ENCODE measurements at regions not wholly inside any gene's neighbourhood (a gene's known extent, or its start where the extent isn't known, plus 50 kb on each side); places are given as distances from the start of the nearest gene placed in this dataset.
A peak's percentile ranks its signal among the peaks of the same experiment; 100 is the strongest.
"Not testable (repeated sequence)": the region's sequence is repeated elsewhere in the genome, so short reads cannot be mapped to it uniquely, and the experiment has no call there.

- no peak for DNase-seq (ENCODE audit: low read depth in 2 of 2)
Measured at GRCh38 chr5:32534041-32534440, 51.3 kb upstream of the SUB1 start.

- peak in 1 of 2 donors; percentile 21 for DNase-seq (ENCODE audit: low read depth in 2 of 2)
Measured at GRCh38 chr5:32531885-32532520, 53.4 kb upstream of the SUB1 start.

GRCh38 chr5:32527321-32527720 is 58.0 kb upstream of the SUB1 start:
- not testable (repeated sequence) for DNase-seq (ENCODE audit: low read depth in 2 of 2)

GRCh38 chr5:32526810-32527209 is 58.5 kb upstream of the SUB1 start:
- no peak for DNase-seq (ENCODE audit: low read depth in 2 of 2)

GRCh38 chr5:32523625-32524024 is 61.7 kb upstream of the SUB1 start:
- DNase-seq (ENCODE audit: low read depth in 2 of 2), result no peak

- DNase-seq (ENCODE audit: low read depth in 2 of 2), result no peak
Measured at GRCh38 chr5:32522429-32523143, 62.8 kb upstream of the SUB1 start.

GRCh38 chr5:32521481-32521880 is 63.9 kb upstream of the SUB1 start:
- no peak for DNase-seq (ENCODE audit: low read depth in 2 of 2)

GRCh38 chr5:32520972-32521371 is 64.4 kb upstream of the SUB1 start:
- no peak for DNase-seq (ENCODE audit: low read depth in 2 of 2)

GRCh38 chr5:32520356-32520755 is 65.0 kb upstream of the SUB1 start:
- DNase-seq (ENCODE audit: low read depth in 2 of 2), result no peak

- DNase-seq (ENCODE audit: low read depth in 2 of 2), result no peak
Measured at GRCh38 chr5:32519508-32519907, 65.8 kb upstream of the SUB1 start.

GRCh38 chr5:32514806-32515205 is 70.3 kb upstream of the ZFR start:
- DNase-seq (ENCODE audit: low read depth in 2 of 2), result no peak

- no peak for DNase-seq (ENCODE audit: low read depth in 2 of 2)
Measured at GRCh38 chr5:32512926-32513325, 68.4 kb upstream of the ZFR start.

- no peak for DNase-seq (ENCODE audit: low read depth in 2 of 2)
Measured at GRCh38 chr5:32511776-32512374, 67.3 kb upstream of the ZFR start.

GRCh38 chr5:32510860-32511259 is 66.3 kb upstream of the ZFR start:
- DNase-seq (ENCODE audit: low read depth in 2 of 2), result no peak

- no peak for DNase-seq (ENCODE audit: low read depth in 2 of 2)
Measured at GRCh38 chr5:32508806-32509805, 64.6 kb upstream of the ZFR start.

- DNase-seq (ENCODE audit: low read depth in 2 of 2), result no peak
Measured at GRCh38 chr5:32507738-32508434, 63.3 kb upstream of the ZFR start.

- DNase-seq (ENCODE audit: low read depth in 2 of 2), result no peak
Measured at GRCh38 chr5:32506799-32507198, 62.3 kb upstream of the ZFR start.

GRCh38 chr5:32506201-32506661 is 61.7 kb upstream of the ZFR start:
- DNase-seq (ENCODE audit: low read depth in 2 of 2), result no peak

GRCh38 chr5:32505756-32506155 is 61.2 kb upstream of the ZFR start:
- no peak for DNase-seq (ENCODE audit: low read depth in 2 of 2)

- no peak for DNase-seq (ENCODE audit: low read depth in 2 of 2)
Measured at GRCh38 chr5:32504989-32505596, 60.6 kb upstream of the ZFR start.
